22Rv1 (cell line): ENCODE measurements at regions not wholly inside any gene's neighbourhood (a gene's known extent, or its start where the extent isn't known, plus 50 kb on each side); places are given as distances from the start of the nearest gene placed in this dataset.

Experiments used
- H3K27ac ChIP-seq: fragments of 450-650 bp; 2 replicates; pipeline ENCODE4 v1.5.1; 2017
- CTCF ChIP-seq: fragments of 450-650 bp; IDR thresholded peaks from 2 replicates; pipeline ENCODE4 v1.5.1; 2017; ENCODE audit warnings: mild to moderate bottlenecking
- ZFX ChIP-seq: fragments of 450-650 bp; IDR thresholded peaks from 2 replicates; pipeline ENCODE4 v1.6.1; 2017; ENCODE audit warnings: antibody characterized with exemption, borderline replicate concordance

DNA sequence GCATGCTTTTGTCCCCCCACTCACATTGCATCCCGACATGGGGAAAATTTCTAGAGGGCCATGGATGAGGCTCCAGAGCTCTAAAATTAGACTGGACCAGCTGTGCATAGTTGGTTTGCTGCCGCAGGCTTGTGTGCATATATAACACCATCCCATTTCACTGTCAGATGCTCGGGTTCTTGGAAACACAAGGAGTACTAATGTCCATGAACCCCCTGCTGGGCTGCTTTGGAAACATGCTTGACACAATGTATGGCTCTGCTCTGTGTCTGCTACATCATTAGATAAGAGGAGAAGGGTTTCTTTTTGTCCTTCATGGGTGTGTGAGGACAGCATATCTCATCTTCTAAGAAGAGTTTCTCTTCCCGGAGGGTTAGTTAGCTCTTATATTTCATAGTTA, 292.1 kb upstream of the RORB start:
- TF ChIP-seq CTCF (no peak), ZFX (no peak)
- no peak overlapping the region for H3K27ac ChIP-seq

GRCh38 chr9:74218385-74219063, 278.6 kb upstream of the RORB start:
- no peak overlapping the region for H3K27ac ChIP-seq
- TF ChIP-seq CTCF (no peak), ZFX (no peak)

DNA sequence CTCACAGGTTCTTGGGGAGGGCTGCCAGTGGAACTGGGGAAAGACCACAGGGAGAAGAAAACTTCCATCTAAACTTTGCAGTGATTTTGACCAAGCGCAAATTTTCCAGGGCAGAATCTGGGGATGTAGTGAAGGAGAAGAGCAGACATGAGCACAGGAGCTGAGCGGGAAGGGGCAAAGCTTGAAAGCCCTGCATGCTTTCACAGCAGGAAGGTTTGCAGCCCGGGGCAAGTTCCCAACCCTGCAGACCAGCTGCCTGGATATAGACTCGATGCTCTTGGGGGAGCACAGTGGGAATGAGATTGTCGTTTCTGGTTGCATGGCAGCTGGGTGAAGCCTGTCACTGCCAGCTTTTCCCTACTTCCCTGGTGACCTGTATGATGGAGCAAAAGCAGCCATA, 276.8 kb upstream of the RORB start:
- no peak overlapping the region for H3K27ac ChIP-seq
- TF ChIP-seq ZFX (no peak), CTCF (no peak)

GRCh38 chr9:74236857-74237256, 260.3 kb upstream of the RORB start:
- TF ChIP-seq ZFX (no peak), CTCF (no peak)
- H3K27ac ChIP-seq, result no peak overlapping the region

DNA sequence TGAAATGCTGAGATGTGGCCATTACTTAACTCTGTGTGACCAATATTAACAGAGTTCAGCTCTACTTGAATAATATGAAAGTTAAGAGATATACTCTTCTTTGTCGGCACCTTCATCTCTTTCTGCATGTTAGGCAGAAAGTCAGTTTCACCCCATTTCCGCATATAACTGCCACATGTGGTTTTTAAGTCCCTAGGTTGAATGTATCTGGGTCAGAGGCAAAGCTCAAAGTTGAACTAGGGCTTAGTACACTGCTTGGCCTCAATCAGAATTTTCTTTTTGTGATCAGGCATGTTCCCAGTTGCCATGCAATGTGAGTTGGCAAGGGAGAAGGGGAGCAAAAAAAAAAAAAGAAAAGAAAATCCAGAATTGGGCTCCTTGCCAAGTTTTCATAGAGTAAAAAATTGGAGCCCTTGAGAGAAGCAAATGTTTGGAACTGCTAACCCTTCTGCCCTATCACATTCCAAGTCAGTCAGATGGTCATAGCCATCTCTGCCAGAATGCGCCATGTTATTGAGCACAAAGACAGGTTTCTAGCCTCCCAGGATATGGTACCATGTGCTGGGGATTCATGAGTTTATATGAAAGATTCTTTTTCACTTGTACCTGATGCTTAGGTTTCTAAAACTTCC, 251.2 kb upstream of the RORB start:
- TF ChIP-seq ZFX (no peak), CTCF (no peak)
- no peak overlapping the region for H3K27ac ChIP-seq

- H3K27ac ChIP-seq, result no peak overlapping the region
- TF ChIP-seq ZFX, result no peak
- TF ChIP-seq CTCF, result no peak
These were observed 241.6 kb upstream of the RORB start for GRCh38 chr9:74255489-74255984.

GRCh38 chr9:74275872-74276508, 221.1 kb upstream of the RORB start:
- TF ChIP-seq CTCF (no peak), ZFX (no peak)
- no peak overlapping the region for H3K27ac ChIP-seq
